ENCODE measurements at regions not wholly inside any gene's neighbourhood (a gene's known extent, or its start where the extent isn't known, plus 50 kb on each side); places are given as distances from the start of the nearest gene placed in this dataset.

DNA sequence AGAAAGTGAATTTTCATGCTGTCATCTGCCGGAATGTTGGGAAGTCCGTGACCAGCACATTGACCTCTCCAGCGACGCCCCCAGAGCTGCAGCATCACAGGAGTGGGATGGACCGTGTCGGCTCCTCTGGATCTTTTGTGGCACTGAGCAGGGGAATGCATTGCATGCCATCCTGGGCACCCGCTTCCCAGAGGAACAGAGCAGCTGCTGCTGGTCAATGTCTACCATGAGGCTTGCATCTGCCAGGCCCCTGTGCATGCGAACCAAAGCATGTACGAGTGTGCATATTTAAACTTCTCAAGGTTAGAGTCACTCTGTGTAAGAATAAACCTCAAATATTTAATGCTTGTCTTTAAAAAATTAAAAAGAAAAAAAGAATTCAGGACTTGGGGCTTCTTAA lies 414.8 kb downstream of the GADD45G start:
- Histone ChIP-seq H3K4me1 (ENCODE audit: control insufficient read depth in 1 of 2, insufficient read depth in 1 of 2, low read depth in 1 of 2, low read length in 1 of 2) (no peaks in the 10 kb centered on the region), H3K27ac (no peak overlapping the region), H3K4me3 (ENCODE audit: low read depth in 1 of 2, low read length in 1 of 2) (no peak overlapping the region), H3K9me3 (no peaks in the 10 kb centered on the region), H3K36me3 (no peaks in the 10 kb centered on the region), H3K27me3 (peaks cover 16% of the 10 kb centered on the region)
- no peak for TF ChIP-seq CTCF (IDR thresholded peaks at IDR 0.05)

DNA sequence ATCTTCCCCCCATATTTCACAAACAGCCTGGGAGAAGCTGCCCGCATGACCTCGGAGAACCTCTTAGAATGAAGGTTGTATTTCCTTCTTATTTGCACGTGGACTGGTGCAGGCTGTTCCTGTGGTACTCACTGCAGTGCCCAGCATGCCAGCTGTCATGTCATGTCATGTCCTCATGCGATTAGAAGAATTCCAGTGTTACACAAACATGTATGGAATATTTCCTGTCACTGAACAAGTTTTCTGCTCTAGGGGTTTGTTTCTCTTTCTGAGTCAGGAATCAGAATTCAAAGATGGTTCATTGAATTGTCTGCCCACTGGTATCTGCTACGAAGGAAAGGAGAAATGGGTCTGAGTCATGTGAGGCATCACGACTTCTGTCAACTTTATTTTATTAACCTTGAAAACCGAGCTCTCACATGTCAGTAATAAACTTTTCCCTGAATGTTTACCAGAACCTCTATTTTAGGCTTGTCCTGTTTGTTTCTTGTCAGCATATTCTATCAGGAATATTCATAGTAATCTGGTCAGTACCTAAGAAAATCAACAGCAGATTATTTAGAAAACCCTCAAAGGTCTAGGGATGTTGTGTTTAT lies 415.6 kb downstream of the GADD45G start:
- Histone ChIP-seq H3K4me1 (ENCODE audit: control insufficient read depth in 1 of 2, insufficient read depth in 1 of 2, low read depth in 1 of 2, low read length in 1 of 2) (no peaks in the 10 kb centered on the region), H3K27me3 (peaks cover 16% of the 10 kb centered on the region), H3K9me3 (no peaks in the 10 kb centered on the region), H3K27ac (no peak overlapping the region), H3K36me3 (no peaks in the 10 kb centered on the region), H3K4me3 (ENCODE audit: low read depth in 1 of 2, low read length in 1 of 2) (no peak overlapping the region)
- TF ChIP-seq CTCF (IDR thresholded peaks at IDR 0.05) = no peak

GRCh38 chr9:90021216-90021906 lies 416.5 kb downstream of the GADD45G start:
- Histone ChIP-seq H3K4me3 (ENCODE audit: low read depth in 1 of 2, low read length in 1 of 2) (no peak overlapping the region), H3K9me3 (no peaks in the 10 kb centered on the region), H3K27me3 (peaks cover 16% of the 10 kb centered on the region), H3K27ac (no peak overlapping the region), H3K4me1 (ENCODE audit: control insufficient read depth in 1 of 2, insufficient read depth in 1 of 2, low read depth in 1 of 2, low read length in 1 of 2) (no peaks in the 10 kb centered on the region), H3K36me3 (no peaks in the 10 kb centered on the region)
- no peak for TF ChIP-seq CTCF (IDR thresholded peaks at IDR 0.05)

DNA sequence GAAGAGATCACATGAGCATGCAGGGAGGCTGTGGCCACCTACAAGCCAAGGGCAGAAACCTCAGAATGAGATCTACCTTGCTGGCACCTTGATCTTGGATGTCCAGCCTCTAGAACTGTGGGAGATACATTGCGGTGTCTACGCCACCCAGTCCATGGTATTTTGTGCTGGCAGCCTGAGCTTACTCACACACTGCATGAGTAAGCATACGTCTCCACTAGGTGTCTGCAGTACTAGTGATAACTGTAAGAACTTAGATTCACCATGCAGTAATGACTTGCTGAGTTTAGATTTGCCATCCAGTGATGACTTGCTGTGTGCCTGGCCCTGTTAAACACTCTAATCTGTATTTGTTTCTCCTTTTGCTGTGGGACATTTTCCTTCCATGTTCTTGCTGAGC lies 417.7 kb downstream of the GADD45G start:
- H3K36me3 ChIP-seq = no peaks in the 10 kb centered on the region
- no peak for TF ChIP-seq CTCF (IDR thresholded peaks at IDR 0.05)
- H3K27ac ChIP-seq = no peak overlapping the region
- H3K4me3 ChIP-seq (ENCODE audit: low read depth in 1 of 2, low read length in 1 of 2) = no peak overlapping the region
- no peaks in the 10 kb centered on the region for H3K4me1 ChIP-seq (ENCODE audit: control insufficient read depth in 1 of 2, insufficient read depth in 1 of 2, low read depth in 1 of 2, low read length in 1 of 2)
- peaks cover 16% of the 10 kb centered on the region for H3K27me3 ChIP-seq
- H3K9me3 ChIP-seq = no peaks in the 10 kb centered on the region

DNA sequence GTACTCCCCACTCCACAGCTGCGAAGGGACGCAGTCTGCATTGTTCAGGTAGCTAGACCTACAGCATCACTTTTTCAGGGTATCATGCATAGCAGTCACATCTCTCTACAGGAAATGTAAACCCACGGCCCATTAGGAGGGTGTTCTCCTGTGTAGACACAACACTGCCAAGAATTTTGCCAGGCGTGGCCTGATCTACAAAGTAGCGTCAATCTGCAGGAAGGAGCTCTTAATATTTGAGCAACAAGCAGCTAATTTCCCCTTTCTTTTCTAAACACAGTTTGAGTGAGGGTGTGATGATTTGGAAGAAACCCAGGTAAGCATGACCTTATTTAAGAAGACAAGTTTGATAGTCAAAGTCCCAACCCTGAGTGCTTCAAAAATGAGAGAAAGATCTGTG lies 419.0 kb downstream of the GADD45G start:
- Histone ChIP-seq H3K9me3 (no peaks in the 10 kb centered on the region), H3K27me3 (peaks cover 16% of the 10 kb centered on the region), H3K4me3 (ENCODE audit: low read depth in 1 of 2, low read length in 1 of 2) (no peak overlapping the region), H3K4me1 (ENCODE audit: control insufficient read depth in 1 of 2, insufficient read depth in 1 of 2, low read depth in 1 of 2, low read length in 1 of 2) (no peaks in the 10 kb centered on the region), H3K27ac (no peak overlapping the region), H3K36me3 (no peaks in the 10 kb centered on the region)
- no peak for TF ChIP-seq CTCF (IDR thresholded peaks at IDR 0.05)

Data from neutrophil (primary cell).